CD4-positive, alpha-beta T cell treated with Interleukin-6 at 100 ng/mL for 8 hours (primary cell): ENCODE measurements at regions not wholly inside any gene's neighbourhood (a gene's known extent, or its start where the extent isn't known, plus 50 kb on each side); places are given as distances from the start of the nearest gene placed in this dataset.
"Not testable (repeated sequence)": the region's sequence is repeated elsewhere in the genome, so short reads cannot be mapped to it uniquely, and the experiment has no call there.

ENCODE experiments used
- DNase-seq: peaks from one replicate; pipeline ENCODE4 v3.0.0-alpha.2; 2020; ENCODE audit warnings: mixed read lengths, low spot score

- DNase-seq: no peak
These were observed 100.7 kb downstream of the SLC16A1 start for GRCh38 chr1:112855152-112855828.

GRCh38 chr1:112854368-112854984 is 101.5 kb downstream of the SLC16A1 start:
- not testable (repeated sequence) for DNase-seq

GRCh38 chr1:112853915-112854314 is 102.1 kb downstream of the SLC16A1 start:
- DNase-seq: not testable (repeated sequence)

GRCh38 chr1:112852934-112853333 is 103.1 kb downstream of the SLC16A1 start:
- no peak for DNase-seq

- no peak for DNase-seq
These were observed 103.7 kb downstream of the SLC16A1 start for GRCh38 chr1:112852276-112852675.

- no peak for DNase-seq
These were observed 105.8 kb downstream of the SLC16A1 start for GRCh38 chr1:112850034-112850757.

- no peak for DNase-seq
These were observed 106.5 kb downstream of the SLC16A1 start for GRCh38 chr1:112849425-112850033.

GRCh38 chr1:112841825-112842224 is 114.2 kb downstream of the SLC16A1 start:
- DNase-seq: no peak

GRCh38 chr1:112840631-112841624 is 115.1 kb downstream of the SLC16A1 start:
- DNase-seq: peak; percentile 11

GRCh38 chr1:112836642-112837041 is 119.4 kb downstream of the SLC16A1 start:
- DNase-seq: no peak

- DNase-seq: no peak
These were observed 118.7 kb upstream of the PPM1J start for GRCh38 chr1:112833806-112834205.

- DNase-seq: not testable (repeated sequence)
These were observed 117.1 kb upstream of the PPM1J start for GRCh38 chr1:112832259-112832658.

GRCh38 chr1:112829691-112830090 is 114.6 kb upstream of the PPM1J start:
- not testable (repeated sequence) for DNase-seq

GRCh38 chr1:112828716-112829115 is 113.6 kb upstream of the PPM1J start:
- DNase-seq: no peak

GRCh38 chr1:112827391-112827790 is 112.3 kb upstream of the PPM1J start:
- not testable (repeated sequence) for DNase-seq

GRCh38 chr1:112826217-112826944 is 111.2 kb upstream of the PPM1J start:
- no peak for DNase-seq

- not testable (repeated sequence) for DNase-seq
These were observed 110.6 kb upstream of the PPM1J start for GRCh38 chr1:112825563-112826216.

- DNase-seq: not testable (repeated sequence)
These were observed 109.9 kb upstream of the PPM1J start for GRCh38 chr1:112825075-112825474.

GRCh38 chr1:112821307-112822063 is 106.4 kb upstream of the PPM1J start:
- DNase-seq: not testable (repeated sequence)
